Right renal cortex interstitium (tissue), 3 donors: ENCODE measurements at regions not wholly inside any gene's neighbourhood (a gene's known extent, or its start where the extent isn't known, plus 50 kb on each side); places are given as distances from the start of the nearest gene placed in this dataset.
A peak's percentile ranks its signal among the peaks of the same experiment; 100 is the strongest.
"Not testable (repeated sequence)": the region's sequence is repeated elsewhere in the genome, so short reads cannot be mapped to it uniquely, and the experiment has no call there.

Experiments used
- DNase-seq, 3 donors: peaks; one replicate each; pipeline ENCODE4 v3.0.0-alpha.2; 2013; ENCODE audit warnings: low read depth in 3 of 3, low spot score in 2 of 3

DNA sequence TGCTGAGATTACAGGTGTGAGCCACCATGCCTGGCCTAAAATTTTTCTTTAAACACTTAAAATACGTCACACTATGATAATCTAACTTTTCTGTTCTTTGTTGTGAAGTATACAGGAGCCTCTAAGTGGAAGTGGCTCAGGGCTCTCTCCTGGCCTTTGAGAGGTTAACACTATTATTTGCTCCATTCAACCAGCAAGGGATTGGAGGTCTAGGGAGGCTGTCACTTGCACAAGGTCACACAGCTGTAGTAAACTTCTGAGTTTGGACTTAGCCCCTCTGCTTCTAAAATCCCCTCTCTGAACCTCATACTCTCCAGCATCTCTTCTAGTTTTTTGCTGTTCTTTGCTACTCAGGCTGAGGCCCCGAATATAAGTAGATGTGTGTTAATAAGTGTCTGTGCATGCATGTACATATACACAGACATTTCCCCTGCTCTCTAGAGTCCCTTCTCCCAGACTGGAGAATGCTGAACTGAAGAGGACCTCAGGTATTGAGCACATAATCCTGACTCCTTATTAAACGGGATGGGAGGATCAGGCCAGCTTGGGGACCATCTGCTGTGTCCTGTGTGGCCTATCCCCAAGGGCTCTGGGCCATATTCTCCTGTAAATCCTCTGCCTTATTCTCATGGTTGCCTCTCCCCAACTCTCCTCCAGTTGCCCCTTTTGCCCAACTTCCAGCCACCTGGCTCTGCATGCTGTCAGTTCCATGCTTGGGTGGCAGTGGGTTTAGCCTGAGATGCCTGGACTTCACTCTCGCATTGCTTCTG, 87.0 kb upstream of the SPRY4 start:
- no peak for DNase-seq

GRCh38 chr5:142411103-142411502, 86.3 kb upstream of the SPRY4 start:
- no peak for DNase-seq

DNA sequence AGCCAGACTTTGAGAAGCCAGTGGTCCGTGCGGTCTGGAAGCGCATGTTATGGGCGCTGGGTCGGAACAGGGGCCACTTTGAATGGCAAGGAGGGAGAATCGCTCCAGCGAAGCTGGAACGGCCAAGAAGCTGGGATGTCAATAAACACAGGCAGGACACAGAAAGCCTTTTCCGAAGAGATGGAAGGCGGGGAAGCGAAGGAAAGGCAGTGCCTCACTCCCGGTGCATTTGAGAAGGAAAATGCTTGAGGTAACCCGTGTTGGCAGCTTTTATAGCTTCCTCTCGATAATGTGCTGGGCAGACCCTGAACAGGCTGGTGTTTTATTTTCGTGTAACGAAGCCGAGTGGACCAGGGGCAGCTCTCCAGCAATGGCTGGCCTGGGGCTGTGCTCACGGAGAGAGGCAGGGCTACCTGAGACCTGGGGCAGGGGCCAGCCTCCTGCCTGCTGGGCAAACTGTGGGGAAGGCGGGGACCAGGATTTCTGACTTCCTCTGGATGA, 84.2 kb upstream of the SPRY4 start:
- no peak for DNase-seq

- DNase-seq, result no peak
Measured at GRCh38 chr5:142408536-142408935, 83.7 kb upstream of the SPRY4 start.

DNA sequence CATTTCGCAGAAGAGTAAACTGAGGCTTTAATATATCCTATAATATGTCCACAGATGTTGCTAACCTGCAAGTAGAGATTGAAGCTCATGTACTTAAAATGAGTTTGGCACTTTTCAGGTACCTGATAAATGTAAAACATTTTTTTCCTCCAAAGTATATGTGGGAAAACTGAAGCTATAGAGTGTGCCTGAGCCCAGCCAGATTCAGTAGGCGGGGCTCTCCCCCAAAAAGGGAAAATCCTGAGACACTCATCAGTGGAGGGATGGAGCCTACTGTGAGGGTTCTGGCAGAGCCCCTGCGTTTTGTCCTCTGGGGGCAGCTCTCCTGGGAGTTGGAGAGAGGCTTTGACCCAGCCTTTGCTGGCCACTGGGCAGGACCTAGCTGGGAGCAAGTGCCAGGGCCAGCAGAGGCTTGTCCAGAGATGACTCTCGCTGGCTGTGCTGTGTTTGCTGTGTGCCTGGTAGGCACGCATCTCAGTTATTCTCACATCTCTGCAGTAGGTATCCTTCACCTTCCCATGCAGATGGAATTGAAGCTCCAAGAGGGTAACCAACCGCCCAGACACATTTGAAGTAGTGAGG, 81.1 kb upstream of the SPRY4 start:
- DNase-seq, result no peak

DNA sequence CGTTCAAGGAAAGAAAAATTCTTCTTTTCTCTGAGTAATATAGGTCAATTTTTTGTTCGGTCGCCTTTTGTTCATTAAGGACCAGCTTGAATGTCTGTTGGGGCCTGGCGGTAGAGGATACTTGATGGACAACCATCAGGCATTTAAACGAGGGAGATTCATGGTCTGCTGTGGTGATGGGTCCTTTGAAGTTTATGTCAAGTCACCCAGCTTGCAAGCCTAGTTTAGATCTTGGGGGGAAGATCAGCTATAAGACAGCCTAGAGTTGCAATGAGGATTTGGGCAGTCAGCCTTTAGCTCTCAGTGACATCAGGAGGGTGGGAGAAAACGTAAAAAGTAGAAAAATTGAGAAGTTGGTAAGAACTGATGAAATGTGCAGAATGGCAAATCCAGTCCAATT, 80.2 kb upstream of the SPRY4 start:
- no peak for DNase-seq

- no peak for DNase-seq
Measured at GRCh38 chr5:142404046-142404477, 79.2 kb upstream of the SPRY4 start.

DNA sequence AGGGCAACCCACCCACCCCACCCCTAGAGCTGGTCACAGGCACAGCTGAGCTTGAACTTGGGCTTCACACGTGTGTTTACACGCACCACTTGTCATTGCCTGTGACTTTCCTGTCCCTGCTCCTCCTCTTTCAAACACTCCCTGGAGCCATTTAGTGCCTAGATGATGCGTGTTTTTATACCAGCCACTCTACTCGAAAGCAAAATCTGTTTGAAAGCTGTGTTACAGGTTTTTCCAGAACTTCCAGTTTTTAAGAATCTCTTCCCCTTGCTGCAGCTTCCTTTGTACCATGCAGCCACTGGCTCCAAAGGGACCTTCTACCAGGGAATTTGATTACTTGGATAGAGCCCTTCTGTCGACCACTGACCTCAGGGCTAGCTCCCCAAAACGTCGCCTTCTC, 78.8 kb upstream of the SPRY4 start:
- peak in 1 of 3 donors; percentile 72 for DNase-seq

- no peak for DNase-seq
Measured at GRCh38 chr5:142402752-142403318, 78.0 kb upstream of the SPRY4 start.

- no peak for DNase-seq
Measured at GRCh38 chr5:142400415-142400814, 75.6 kb upstream of the SPRY4 start.

- no peak for DNase-seq
Measured at GRCh38 chr5:142399891-142400290, 75.1 kb upstream of the SPRY4 start.

- DNase-seq, result no peak
Measured at GRCh38 chr5:142398730-142399055, 73.9 kb upstream of the SPRY4 start.

GRCh38 chr5:142398011-142398729, 73.3 kb upstream of the SPRY4 start:
- not testable (repeated sequence) for DNase-seq

GRCh38 chr5:142397178-142397577, 72.4 kb upstream of the SPRY4 start:
- DNase-seq, result no peak

- no peak for DNase-seq
Measured at GRCh38 chr5:142396436-142397038, 71.7 kb upstream of the SPRY4 start.

DNA sequence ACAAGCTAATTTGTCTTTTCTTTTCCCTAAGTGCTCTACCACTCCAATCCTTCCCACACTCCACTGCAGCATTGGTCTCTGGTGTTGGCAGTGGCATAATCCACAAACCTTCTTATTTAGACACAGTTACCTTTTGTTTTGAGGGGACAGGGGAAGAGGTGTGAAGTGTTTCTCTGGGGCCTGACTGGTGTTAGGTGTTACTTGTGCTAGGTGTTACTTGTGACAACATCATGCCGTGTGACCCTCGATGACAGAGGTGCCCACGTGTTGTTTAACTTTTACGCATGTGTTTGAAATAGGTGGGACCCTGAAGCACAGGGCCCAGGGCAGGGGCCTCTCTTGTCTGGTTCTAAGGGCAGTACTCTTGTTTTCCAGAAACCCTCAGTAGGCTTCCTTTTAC, 70.5 kb upstream of the SPRY4 start:
- DNase-seq, result no peak

DNA sequence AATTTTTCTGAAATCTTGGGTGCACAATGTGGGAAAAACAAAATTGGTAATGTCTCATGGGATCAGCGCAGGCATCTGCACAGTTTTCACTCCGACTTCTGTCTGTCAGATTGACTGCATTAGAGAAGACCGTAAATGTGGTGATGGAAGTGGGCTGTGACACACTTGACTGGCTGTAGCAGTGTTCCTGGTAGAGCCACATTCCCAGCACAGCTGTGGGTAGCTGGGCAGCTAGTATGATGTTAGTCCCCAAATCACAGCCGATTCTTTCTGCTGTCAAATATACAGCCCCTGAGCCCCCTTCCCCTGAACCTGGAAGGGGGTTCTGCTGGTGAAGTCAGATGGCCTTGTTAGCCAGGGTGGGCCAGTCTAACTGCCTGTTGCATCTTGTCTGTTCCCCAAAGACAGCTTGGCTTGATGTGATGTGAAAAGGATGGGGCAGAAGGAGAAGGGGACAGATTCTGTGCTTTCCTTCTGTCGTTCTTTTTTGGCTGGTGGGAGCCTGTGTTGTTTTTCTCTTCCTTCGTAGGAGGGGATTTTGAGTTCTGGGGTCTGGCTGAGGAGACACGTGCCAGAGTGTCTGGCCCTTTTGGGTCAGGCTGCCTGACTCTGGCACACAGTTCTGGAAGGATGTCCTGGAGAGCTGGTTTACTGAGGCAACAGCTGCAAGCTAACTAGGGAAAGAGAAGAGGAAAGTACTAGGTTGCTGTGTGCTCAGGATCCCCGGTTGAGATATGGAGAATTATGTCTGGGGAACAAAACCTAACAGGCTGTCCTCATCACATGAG, 66.4 kb upstream of the SPRY4 start:
- no peak for DNase-seq

- DNase-seq, result no peak
Measured at GRCh38 chr5:142390334-142390733, 65.5 kb upstream of the SPRY4 start.

GRCh38 chr5:142388696-142389095, 63.9 kb upstream of the SPRY4 start:
- no peak for DNase-seq

DNA sequence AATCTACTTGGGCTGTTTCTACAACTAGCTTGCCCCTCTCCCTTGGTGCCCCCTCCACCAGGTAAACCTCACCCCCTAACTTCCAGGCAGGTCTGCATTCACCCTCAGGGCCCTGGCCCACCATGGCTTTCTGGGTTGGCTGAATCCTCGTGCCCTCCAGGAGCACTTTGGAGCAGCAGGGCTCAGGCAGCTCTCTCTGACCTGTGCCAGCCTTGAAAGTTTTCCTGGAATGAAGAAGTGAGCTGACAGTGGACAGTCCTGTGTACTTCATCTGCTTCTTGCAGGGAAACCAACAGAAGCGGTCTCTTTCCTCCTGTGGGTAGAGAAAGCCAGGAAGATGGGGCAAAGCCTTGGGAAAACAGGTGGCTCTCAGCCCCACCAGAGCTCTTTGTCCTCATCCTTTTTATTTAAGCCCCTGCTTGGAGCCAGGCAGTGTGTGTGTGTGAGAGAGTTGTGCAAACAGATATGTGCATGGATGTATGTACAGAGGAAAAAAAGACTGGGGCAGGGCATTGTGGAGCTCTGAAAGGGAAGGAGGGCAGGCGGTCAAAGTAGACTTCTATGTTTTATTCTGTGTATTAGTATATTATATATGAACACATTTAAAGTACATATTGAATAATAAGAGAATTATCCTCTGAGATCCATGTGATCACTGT, 62.3 kb upstream of the SPRY4 start:
- no peak for DNase-seq
